ENCODE measurements at regions not wholly inside any gene's neighbourhood (a gene's known extent, or its start where the extent isn't known, plus 50 kb on each side); places are given as distances from the start of the nearest gene placed in this dataset.
A peak's percentile ranks its signal among the peaks of the same experiment; 100 is the strongest.

- no peak for DNase-seq (ENCODE audit: low spot score)
- Histone ChIP-seq H3K23ac (ENCODE audit: low read depth, low read length, poor library complexity) (no peak overlapping the region), H3K14ac (ENCODE audit: low read length) (no peak overlapping the region), H3K9me3 (replicated peaks in 1 of 2; ENCODE audit: control insufficient read depth in 2 of 2, insufficient read depth in 1 of 2, low read depth in 1 of 2, low read length in 2 of 2) (no peaks in the 10 kb centered on the region), H3K27ac (replicated peaks; ENCODE audit: low read length) (no peak overlapping the region), H2AK5ac (ENCODE audit: low read depth, low read length) (no peak overlapping the region), H2BK120ac (ENCODE audit: low read depth, low read length) (no peak overlapping the region), H3K4me3 (ENCODE audit: low read length in 2 of 2) (no peak overlapping the region), H2AFZ (ENCODE audit: low read length) (no peak overlapping the region), H3K79me1 (ENCODE audit: low read depth, low read length) (no peaks in the 10 kb centered on the region), H3K36me3 (replicated peaks in 1 of 2; ENCODE audit: control insufficient read depth in 2 of 2, insufficient read depth in 2 of 2, low read length in 2 of 2) (no peaks in the 10 kb centered on the region), H4K8ac (ENCODE audit: low read depth, low read length) (no peak overlapping the region), H2BK12ac (ENCODE audit: low read length) (no peak overlapping the region), H2BK15ac (ENCODE audit: low read length) (no peak overlapping the region), H3K4me2 (ENCODE audit: insufficient read depth, low read length, poor library complexity, severe bottlenecking) (no peak overlapping the region), H3K9ac (ENCODE audit: low read depth, low read length, poor library complexity) (no peak overlapping the region), H3K4ac (ENCODE audit: low read length) (no peak overlapping the region), H3K4me1 (ENCODE audit: control insufficient read depth in 2 of 2, insufficient read depth in 1 of 2, low read depth in 1 of 2, low read length in 2 of 2) (peaks cover 0 to 7% of the 10 kb centered on the region in 2 donors), H3K18ac (ENCODE audit: low read length) (peak overlapping the region; percentile 64), H3K27me3 (ENCODE audit: control insufficient read depth in 3 of 3, insufficient read depth in 3 of 3, low read depth in 1 of 3, low read length in 3 of 3) (no peaks in the 10 kb centered on the region), H2BK5ac (ENCODE audit: low read length) (no peak overlapping the region), H4K91ac (ENCODE audit: low read depth, low read length, poor library complexity) (no peak overlapping the region)
- whole genome bisulfite sequencing, 2 donors (ENCODE audit: extremely low coverage in 2 of 2, insufficient read length in 2 of 2, insufficient replicate concordance in 1 of 2): no CpG with 5 or more reads among the region's 12 CpGs
These were observed 351.9 kb downstream of the C16orf95 start for GRCh38 chr16:86965331-86965730.

- Histone ChIP-seq H3K23ac (ENCODE audit: low read depth, low read length, poor library complexity) (no peak overlapping the region), H3K9me3 (replicated peaks in 1 of 2; ENCODE audit: control insufficient read depth in 2 of 2, insufficient read depth in 1 of 2, low read depth in 1 of 2, low read length in 2 of 2) (no peaks in the 10 kb centered on the region), H3K36me3 (replicated peaks in 1 of 2; ENCODE audit: control insufficient read depth in 2 of 2, insufficient read depth in 2 of 2, low read length in 2 of 2) (no peaks in the 10 kb centered on the region), H3K27ac (replicated peaks; ENCODE audit: low read length) (no peak overlapping the region), H3K79me1 (ENCODE audit: low read depth, low read length) (no peaks in the 10 kb centered on the region), H3K4ac (ENCODE audit: low read length) (no peak overlapping the region), H2AK5ac (ENCODE audit: low read depth, low read length) (peak overlapping the region; percentile 40), H4K8ac (ENCODE audit: low read depth, low read length) (no peak overlapping the region), H4K91ac (ENCODE audit: low read depth, low read length, poor library complexity) (no peak overlapping the region), H3K18ac (ENCODE audit: low read length) (peak overlapping the region; percentile 29), H2BK12ac (ENCODE audit: low read length) (peak overlapping the region; percentile 12), H3K9ac (ENCODE audit: low read depth, low read length, poor library complexity) (no peak overlapping the region), H3K4me1 (ENCODE audit: control insufficient read depth in 2 of 2, insufficient read depth in 1 of 2, low read depth in 1 of 2, low read length in 2 of 2) (peaks cover 0 to 2% of the 10 kb centered on the region in 2 donors), H2BK5ac (ENCODE audit: low read length) (no peak overlapping the region), H3K4me3 (ENCODE audit: low read length in 2 of 2) (no peak overlapping the region), H3K4me2 (ENCODE audit: insufficient read depth, low read length, poor library complexity, severe bottlenecking) (no peak overlapping the region), H3K14ac (ENCODE audit: low read length) (no peak overlapping the region), H2AFZ (ENCODE audit: low read length) (no peak overlapping the region), H2BK120ac (ENCODE audit: low read depth, low read length) (no peak overlapping the region), H3K27me3 (ENCODE audit: control insufficient read depth in 3 of 3, insufficient read depth in 3 of 3, low read depth in 1 of 3, low read length in 3 of 3) (no peaks in the 10 kb centered on the region), H2BK15ac (ENCODE audit: low read length) (no peak overlapping the region)
- DNase-seq (ENCODE audit: low spot score): no peak
- WGBS, 2 donors (ENCODE audit: extremely low coverage in 2 of 2, insufficient read length in 2 of 2, insufficient replicate concordance in 1 of 2): no CpG with 5 or more reads among the region's 13 CpGs
These were observed 351.2 kb downstream of the C16orf95 start for GRCh38 chr16:86965840-86966550.

GRCh38 chr16:86966777-86967176, 350.4 kb downstream of the C16orf95 start:
- no peak overlapping the region for H2AK5ac ChIP-seq (ENCODE audit: low read depth, low read length)
- H2BK120ac ChIP-seq (ENCODE audit: low read depth, low read length): no peak overlapping the region
- no peak overlapping the region for H3K18ac ChIP-seq (ENCODE audit: low read length)
- H3K9me3 ChIP-seq (replicated peaks in 1 of 2; ENCODE audit: control insufficient read depth in 2 of 2, insufficient read depth in 1 of 2, low read depth in 1 of 2, low read length in 2 of 2): no peaks in the 10 kb centered on the region
- no peak overlapping the region for H2BK5ac ChIP-seq (ENCODE audit: low read length)
- no peak overlapping the region for H3K27ac ChIP-seq (replicated peaks; ENCODE audit: low read length)
- no peak overlapping the region for H3K14ac ChIP-seq (ENCODE audit: low read length)
- H3K4me1 ChIP-seq (ENCODE audit: control insufficient read depth in 2 of 2, insufficient read depth in 1 of 2, low read depth in 1 of 2, low read length in 2 of 2): peaks cover 0 to 2% of the 10 kb centered on the region in 2 donors
- H3K4ac ChIP-seq (ENCODE audit: low read length): no peak overlapping the region
- H2BK15ac ChIP-seq (ENCODE audit: low read length): no peak overlapping the region
- no peak overlapping the region for H3K9ac ChIP-seq (ENCODE audit: low read depth, low read length, poor library complexity)
- no peak overlapping the region for H3K23ac ChIP-seq (ENCODE audit: low read depth, low read length, poor library complexity)
- no peak overlapping the region for H4K8ac ChIP-seq (ENCODE audit: low read depth, low read length)
- no CpG with 5 or more reads among the region's 11 CpGs for WGBS, 2 donors (ENCODE audit: extremely low coverage in 2 of 2, insufficient read length in 2 of 2, insufficient replicate concordance in 1 of 2)
- no peaks in the 10 kb centered on the region for H3K79me1 ChIP-seq (ENCODE audit: low read depth, low read length)
- H2AFZ ChIP-seq (ENCODE audit: low read length): no peak overlapping the region
- H3K36me3 ChIP-seq (replicated peaks in 1 of 2; ENCODE audit: control insufficient read depth in 2 of 2, insufficient read depth in 2 of 2, low read length in 2 of 2): no peaks in the 10 kb centered on the region
- no peak overlapping the region for H3K4me2 ChIP-seq (ENCODE audit: insufficient read depth, low read length, poor library complexity, severe bottlenecking)
- no peak overlapping the region for H2BK12ac ChIP-seq (ENCODE audit: low read length)
- H3K27me3 ChIP-seq (ENCODE audit: control insufficient read depth in 3 of 3, insufficient read depth in 3 of 3, low read depth in 1 of 3, low read length in 3 of 3): no peaks in the 10 kb centered on the region
- no peak for DNase-seq (ENCODE audit: low spot score)
- H3K4me3 ChIP-seq (ENCODE audit: low read length in 2 of 2): no peak overlapping the region
- H4K91ac ChIP-seq (ENCODE audit: low read depth, low read length, poor library complexity): no peak overlapping the region

GRCh38 chr16:86968866-86969265, 348.3 kb downstream of the C16orf95 start:
- H3K9me3 ChIP-seq (replicated peaks in 1 of 2; ENCODE audit: control insufficient read depth in 2 of 2, insufficient read depth in 1 of 2, low read depth in 1 of 2, low read length in 2 of 2): no peaks in the 10 kb centered on the region
- no CpG with 5 or more reads among the region's 16 CpGs for WGBS, 2 donors (ENCODE audit: extremely low coverage in 2 of 2, insufficient read length in 2 of 2, insufficient replicate concordance in 1 of 2)
- H2BK12ac ChIP-seq (ENCODE audit: low read length): no peak overlapping the region
- H3K9ac ChIP-seq (ENCODE audit: low read depth, low read length, poor library complexity): no peak overlapping the region
- H3K4me1 ChIP-seq (ENCODE audit: control insufficient read depth in 2 of 2, insufficient read depth in 1 of 2, low read depth in 1 of 2, low read length in 2 of 2): no peaks in the 10 kb centered on the region
- no peak overlapping the region for H2AK5ac ChIP-seq (ENCODE audit: low read depth, low read length)
- H3K18ac ChIP-seq (ENCODE audit: low read length): peak overlapping the region; percentile 32
- no peak overlapping the region for H2AFZ ChIP-seq (ENCODE audit: low read length)
- no peaks in the 10 kb centered on the region for H3K79me1 ChIP-seq (ENCODE audit: low read depth, low read length)
- H3K27me3 ChIP-seq (ENCODE audit: control insufficient read depth in 3 of 3, insufficient read depth in 3 of 3, low read depth in 1 of 3, low read length in 3 of 3): no peaks in the 10 kb centered on the region
- no peak overlapping the region for H3K14ac ChIP-seq (ENCODE audit: low read length)
- H3K4me3 ChIP-seq (ENCODE audit: low read length in 2 of 2): no peak overlapping the region
- DNase-seq (ENCODE audit: low spot score): no peak
- H3K23ac ChIP-seq (ENCODE audit: low read depth, low read length, poor library complexity): no peak overlapping the region
- H2BK15ac ChIP-seq (ENCODE audit: low read length): no peak overlapping the region
- H3K27ac ChIP-seq (replicated peaks; ENCODE audit: low read length): no peak overlapping the region
- no peaks in the 10 kb centered on the region for H3K36me3 ChIP-seq (replicated peaks in 1 of 2; ENCODE audit: control insufficient read depth in 2 of 2, insufficient read depth in 2 of 2, low read length in 2 of 2)
- H2BK120ac ChIP-seq (ENCODE audit: low read depth, low read length): no peak overlapping the region
- H2BK5ac ChIP-seq (ENCODE audit: low read length): no peak overlapping the region
- H4K8ac ChIP-seq (ENCODE audit: low read depth, low read length): no peak overlapping the region
- no peak overlapping the region for H3K4ac ChIP-seq (ENCODE audit: low read length)
- no peak overlapping the region for H3K4me2 ChIP-seq (ENCODE audit: insufficient read depth, low read length, poor library complexity, severe bottlenecking)
- no peak overlapping the region for H4K91ac ChIP-seq (ENCODE audit: low read depth, low read length, poor library complexity)
